ENCODE measurements at regions not wholly inside any gene's neighbourhood (a gene's known extent, or its start where the extent isn't known, plus 50 kb on each side); places are given as distances from the start of the nearest gene placed in this dataset.
A peak's percentile ranks its signal among the peaks of the same experiment; 100 is the strongest.

DNA sequence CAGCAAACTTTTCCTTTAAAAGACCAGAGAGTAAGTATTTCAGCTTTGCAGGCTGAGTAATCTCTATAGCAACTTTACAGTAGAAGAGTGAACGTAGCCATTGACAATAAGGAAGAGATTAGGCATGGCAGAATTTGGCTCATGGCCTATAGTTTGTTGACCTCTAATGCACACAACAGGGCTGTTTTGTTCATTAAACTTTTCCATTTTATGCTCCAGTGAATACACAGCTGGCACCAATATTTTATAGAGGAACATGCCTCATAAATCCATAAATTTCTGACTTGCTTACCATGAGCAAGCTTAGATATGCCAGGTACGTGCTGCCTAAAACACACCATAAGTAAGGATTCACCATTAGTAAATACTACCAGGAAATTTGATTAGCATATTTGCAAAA, 609.0 kb upstream of the STXBP6 start:
- H3K27ac Mint-ChIP-seq (ENCODE audit: unreplicated experiment), result no peak overlapping the region
- Histone ChIP-seq H3K9ac (ENCODE audit: low read length) (no peak overlapping the region), H3K79me2 (ENCODE audit: insufficient read depth, low read length) (no peaks in the 10 kb centered on the region), H3K9me3 (ENCODE audit: insufficient read depth, low read depth, low read length) (peaks cover 4% of the 10 kb centered on the region), H2AFZ (ENCODE audit: low read depth, low read length) (no peak overlapping the region), H3K27me3 (ENCODE audit: insufficient read depth, low read length) (no peaks in the 10 kb centered on the region), H4K20me1 (ENCODE audit: insufficient read depth, low read length) (no peaks in the 10 kb centered on the region), H3K4me2 (ENCODE audit: low read length) (no peak overlapping the region), H3K36me3 (ENCODE audit: insufficient read depth, low read length) (no peaks in the 10 kb centered on the region), H3K4me1 (ENCODE audit: insufficient read depth, low read length) (no peaks in the 10 kb centered on the region), H3K27ac (ENCODE audit: low read depth, low read length) (no peak overlapping the region), H3K4me3 (ENCODE audit: insufficient read depth, low read depth, low read length) (no peak overlapping the region)
- no peak overlapping the region for H3K4me3 Mint-ChIP-seq (ENCODE audit: unreplicated experiment)
- H3K36me3 Mint-ChIP-seq (ENCODE audit: low read depth, unreplicated experiment), result no peaks in the 10 kb centered on the region
- H3K4me1 Mint-ChIP-seq (ENCODE audit: low read depth, unreplicated experiment), result no peaks in the 10 kb centered on the region
- peaks cover 2% of the 10 kb centered on the region for H3K9me3 Mint-ChIP-seq (ENCODE audit: unreplicated experiment)
- TF ChIP-seq, protein P1, sequence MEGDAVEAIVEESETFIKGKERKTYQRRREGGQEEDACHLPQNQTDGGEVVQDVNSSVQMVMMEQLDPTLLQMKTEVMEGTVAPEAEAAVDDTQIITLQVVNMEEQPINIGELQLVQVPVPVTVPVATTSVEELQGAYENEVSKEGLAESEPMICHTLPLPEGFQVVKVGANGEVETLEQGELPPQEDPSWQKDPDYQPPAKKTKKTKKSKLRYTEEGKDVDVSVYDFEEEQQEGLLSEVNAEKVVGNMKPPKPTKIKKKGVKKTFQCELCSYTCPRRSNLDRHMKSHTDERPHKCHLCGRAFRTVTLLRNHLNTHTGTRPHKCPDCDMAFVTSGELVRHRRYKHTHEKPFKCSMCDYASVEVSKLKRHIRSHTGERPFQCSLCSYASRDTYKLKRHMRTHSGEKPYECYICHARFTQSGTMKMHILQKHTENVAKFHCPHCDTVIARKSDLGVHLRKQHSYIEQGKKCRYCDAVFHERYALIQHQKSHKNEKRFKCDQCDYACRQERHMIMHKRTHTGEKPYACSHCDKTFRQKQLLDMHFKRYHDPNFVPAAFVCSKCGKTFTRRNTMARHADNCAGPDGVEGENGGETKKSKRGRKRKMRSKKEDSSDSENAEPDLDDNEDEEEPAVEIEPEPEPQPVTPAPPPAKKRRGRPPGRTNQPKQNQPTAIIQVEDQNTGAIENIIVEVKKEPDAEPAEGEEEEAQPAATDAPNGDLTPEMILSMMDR (IDR thresholded peaks at IDR 0.05; ENCODE audit: insufficient read depth, low read depth, low read length), result no peak
- no peak for TF ChIP-seq EZH2 (IDR thresholded peaks at IDR 0.05; ENCODE audit: insufficient read depth, low read length)
- DNase-seq (ENCODE audit: low read depth) (no peak), FAIRE-seq (no peak)
- peaks cover 3% of the 10 kb centered on the region for H3K27me3 Mint-ChIP-seq (ENCODE audit: low read depth, unreplicated experiment)

DNA sequence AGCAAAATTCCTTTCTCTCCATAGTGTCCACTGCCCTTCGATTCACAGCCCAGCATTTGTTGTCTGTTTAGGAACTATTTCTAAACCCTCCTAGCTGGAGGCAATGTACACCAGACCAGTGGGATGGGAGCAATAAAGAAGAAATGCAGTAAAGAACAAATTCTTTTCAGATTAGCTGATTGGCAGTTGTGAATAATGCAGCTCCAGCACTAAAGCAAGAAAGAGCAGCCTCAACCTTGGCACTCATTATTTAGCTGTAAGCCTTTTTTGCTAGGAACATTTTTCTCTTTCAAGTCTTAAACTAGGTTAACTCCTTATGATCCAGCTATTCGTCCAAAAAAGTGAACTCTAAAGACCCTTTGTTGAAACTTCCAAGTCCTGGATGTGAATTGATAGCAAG, 580.5 kb upstream of the STXBP6 start:
- Histone ChIP-seq H3K9me3 (ENCODE audit: insufficient read depth, low read depth, low read length) (peaks cover 1% of the 10 kb centered on the region), H3K9ac (ENCODE audit: low read length) (no peak overlapping the region), H3K4me2 (ENCODE audit: low read length) (peak overlapping the region; percentile 29), H4K20me1 (ENCODE audit: insufficient read depth, low read length) (no peaks in the 10 kb centered on the region), H3K79me2 (ENCODE audit: insufficient read depth, low read length) (no peaks in the 10 kb centered on the region), H3K36me3 (ENCODE audit: insufficient read depth, low read length) (no peaks in the 10 kb centered on the region), H3K27me3 (ENCODE audit: insufficient read depth, low read length) (no peaks in the 10 kb centered on the region), H2AFZ (ENCODE audit: low read depth, low read length) (no peak overlapping the region), H3K27ac (ENCODE audit: low read depth, low read length) (no peak overlapping the region), H3K4me3 (ENCODE audit: insufficient read depth, low read depth, low read length) (no peak overlapping the region), H3K4me1 (ENCODE audit: insufficient read depth, low read length) (no peaks in the 10 kb centered on the region)
- FAIRE-seq (no peak), DNase-seq (ENCODE audit: low read depth) (no peak)
- H3K36me3 Mint-ChIP-seq (ENCODE audit: low read depth, unreplicated experiment), result no peaks in the 10 kb centered on the region
- H3K27ac Mint-ChIP-seq (ENCODE audit: unreplicated experiment), result no peak overlapping the region
- H3K4me1 Mint-ChIP-seq (ENCODE audit: low read depth, unreplicated experiment), result peaks cover 5% of the 10 kb centered on the region
- H3K4me3 Mint-ChIP-seq (ENCODE audit: unreplicated experiment), result no peak overlapping the region
- no peaks in the 10 kb centered on the region for H3K9me3 Mint-ChIP-seq (ENCODE audit: unreplicated experiment)
- TF ChIP-seq, protein P1 (IDR thresholded peaks at IDR 0.05; ENCODE audit: insufficient read depth, low read depth, low read length), result no peak
- H3K27me3 Mint-ChIP-seq (ENCODE audit: low read depth, unreplicated experiment), result no peaks in the 10 kb centered on the region

DNA sequence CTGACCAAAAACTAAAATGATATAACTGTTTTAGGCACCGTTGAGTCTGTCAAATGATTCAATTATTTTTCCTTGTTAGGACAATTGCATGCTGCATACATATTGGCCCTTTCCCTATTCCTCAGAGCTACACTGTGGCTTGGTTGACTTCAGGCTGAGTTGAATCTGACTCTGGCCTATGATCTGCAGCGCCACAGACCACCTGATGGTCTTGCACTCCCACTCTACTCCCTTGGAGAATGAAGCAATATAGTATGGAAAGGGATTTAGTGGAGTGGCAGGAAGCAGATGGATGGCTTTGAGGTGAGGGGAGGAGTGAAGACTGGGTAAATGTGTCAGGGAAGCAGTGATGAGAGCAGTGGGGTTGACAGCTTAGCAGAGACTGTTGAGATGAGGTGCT, 579.0 kb upstream of the STXBP6 start:
- Histone ChIP-seq H3K9ac (ENCODE audit: low read length) (no peak overlapping the region), H3K4me1 (ENCODE audit: insufficient read depth, low read length) (no peaks in the 10 kb centered on the region), H3K27me3 (ENCODE audit: insufficient read depth, low read length) (no peaks in the 10 kb centered on the region), H2AFZ (ENCODE audit: low read depth, low read length) (no peak overlapping the region), H3K9me3 (ENCODE audit: insufficient read depth, low read depth, low read length) (no peaks in the 10 kb centered on the region), H3K79me2 (ENCODE audit: insufficient read depth, low read length) (no peaks in the 10 kb centered on the region), H3K4me3 (ENCODE audit: insufficient read depth, low read depth, low read length) (no peak overlapping the region), H3K36me3 (ENCODE audit: insufficient read depth, low read length) (no peaks in the 10 kb centered on the region), H3K27ac (ENCODE audit: low read depth, low read length) (no peak overlapping the region), H3K4me2 (ENCODE audit: low read length) (no peak overlapping the region), H4K20me1 (ENCODE audit: insufficient read depth, low read length) (no peaks in the 10 kb centered on the region)
- no peak overlapping the region for H3K27ac Mint-ChIP-seq (ENCODE audit: unreplicated experiment)
- no peak overlapping the region for H3K4me3 Mint-ChIP-seq (ENCODE audit: unreplicated experiment)
- H3K9me3 Mint-ChIP-seq (ENCODE audit: unreplicated experiment), result no peaks in the 10 kb centered on the region
- H3K4me1 Mint-ChIP-seq (ENCODE audit: low read depth, unreplicated experiment), result peaks cover 6% of the 10 kb centered on the region
- H3K27me3 Mint-ChIP-seq (ENCODE audit: low read depth, unreplicated experiment), result no peaks in the 10 kb centered on the region
- DNase-seq (ENCODE audit: low read depth) (no peak), FAIRE-seq (no peak)
- TF ChIP-seq, protein P1 (IDR thresholded peaks at IDR 0.05; ENCODE audit: insufficient read depth, low read depth, low read length), result no peak
- no peak for TF ChIP-seq EZH2 (IDR thresholded peaks at IDR 0.05; ENCODE audit: insufficient read depth, low read length)
- H3K36me3 Mint-ChIP-seq (ENCODE audit: low read depth, unreplicated experiment), result no peaks in the 10 kb centered on the region

Data from astrocyte (in vitro differentiated cells and primary cell).